ENCODE measurements at regions not wholly inside any gene's neighbourhood (a gene's known extent, or its start where the extent isn't known, plus 50 kb on each side); places are given as distances from the start of the nearest gene placed in this dataset.

DNA sequence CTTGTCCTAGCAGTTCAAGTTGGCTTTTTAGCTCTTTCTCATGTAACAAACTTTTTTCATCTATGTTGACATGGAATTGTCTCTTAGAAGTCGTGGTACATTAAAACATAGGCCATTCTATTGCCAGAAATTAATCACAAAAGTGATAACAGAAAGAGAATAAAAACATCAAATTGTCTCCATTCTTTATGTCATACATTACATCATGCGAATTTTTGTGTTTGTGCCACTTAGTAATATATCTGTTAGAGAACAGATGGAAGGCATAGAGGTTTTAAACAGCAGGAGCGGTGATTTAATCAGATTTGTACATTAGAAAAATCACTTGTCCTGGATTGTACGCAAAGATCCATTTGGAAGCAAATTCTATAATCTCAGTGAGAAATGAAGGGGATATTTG lies 136.5 kb upstream of the CDH20 start:
- DNase-seq = no peak

DNA sequence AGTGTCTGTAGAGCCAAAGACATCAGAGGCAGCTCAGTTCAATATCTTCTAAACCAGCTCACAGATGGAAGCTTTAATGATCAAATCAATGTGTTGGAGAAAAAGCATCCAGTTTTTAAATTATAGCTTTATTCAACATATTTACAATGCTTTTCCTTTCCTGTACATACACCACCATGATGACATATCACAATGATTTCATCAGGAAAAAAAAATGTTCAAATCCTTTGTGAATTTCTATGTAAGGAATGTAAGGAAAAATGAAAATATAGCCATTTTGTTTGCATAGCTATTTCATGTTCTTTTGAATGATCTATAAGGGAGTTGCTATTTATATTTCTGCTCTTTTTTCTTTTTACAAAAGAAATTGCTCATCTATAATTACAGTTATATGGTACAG lies 134.7 kb upstream of the CDH20 start:
- DNase-seq = no peak

DNA sequence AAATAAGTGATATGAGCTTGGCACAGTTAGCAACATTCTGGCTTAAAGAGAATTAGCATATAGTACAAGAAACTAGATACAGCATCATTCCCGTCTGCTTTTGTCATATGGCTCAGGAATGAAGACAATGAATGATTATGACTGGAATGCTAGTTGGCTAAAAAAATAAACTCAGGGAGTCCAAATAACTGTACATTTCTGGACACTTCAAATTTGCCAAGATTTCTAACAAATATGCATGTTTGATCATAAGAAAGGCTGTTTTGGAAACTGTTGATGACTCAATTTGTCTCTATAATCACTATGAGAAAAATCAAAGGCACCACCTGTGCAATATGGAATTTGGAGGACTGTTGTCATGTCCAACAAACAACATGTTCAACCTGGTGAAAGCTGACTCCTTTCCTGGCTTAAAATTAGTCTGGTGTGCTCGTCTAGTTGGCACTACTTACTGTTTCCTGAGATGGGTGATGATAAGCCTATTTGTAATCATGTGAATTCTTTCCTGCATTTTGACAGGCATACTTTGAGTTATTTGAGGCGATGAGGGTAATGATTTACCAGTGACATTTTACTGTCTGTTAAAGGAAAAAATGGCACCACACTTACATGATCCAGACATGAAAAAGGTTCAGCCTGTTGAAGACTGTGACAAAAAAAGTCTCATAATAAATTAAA lies 133.9 kb upstream of the CDH20 start:
- no peak for DNase-seq

DNA sequence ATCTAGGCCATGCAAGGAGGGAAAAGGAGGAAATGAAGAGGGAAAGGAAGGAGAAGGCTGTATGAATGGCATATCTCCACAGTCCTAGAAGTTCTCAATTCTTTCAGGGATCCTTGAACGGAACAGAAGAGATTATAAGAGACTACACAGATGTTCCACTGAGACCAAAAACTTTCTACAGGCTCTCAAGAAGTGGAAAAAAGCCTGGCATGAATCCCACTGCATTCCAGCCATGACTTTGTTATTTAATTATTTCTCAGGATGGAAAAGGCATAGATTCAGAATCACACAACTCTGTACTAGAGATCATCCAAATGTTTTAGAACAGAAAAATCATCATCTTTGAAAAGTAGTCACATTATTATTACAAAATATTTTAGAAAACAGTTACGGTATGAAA lies 131.7 kb upstream of the CDH20 start:
- DNase-seq = no peak

DNA sequence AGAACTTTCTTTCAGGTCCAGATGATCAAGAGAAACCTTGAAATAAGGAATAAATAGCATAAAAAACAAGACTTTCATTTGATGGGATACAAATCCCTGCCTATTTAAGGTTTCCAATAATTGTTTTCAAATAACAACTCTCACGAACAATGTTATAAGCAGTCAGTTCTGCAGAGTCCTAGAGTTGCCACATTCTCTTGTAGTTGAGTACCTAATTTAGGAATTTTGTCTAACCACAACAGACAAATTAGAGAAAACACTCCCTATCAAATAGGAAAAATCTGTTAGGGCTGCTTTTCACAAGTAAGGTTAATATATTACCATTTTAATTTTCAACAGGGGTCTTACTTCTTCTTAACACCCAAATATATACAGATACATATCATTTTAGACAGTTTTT lies 130.1 kb upstream of the CDH20 start:
- DNase-seq = no peak

DNA sequence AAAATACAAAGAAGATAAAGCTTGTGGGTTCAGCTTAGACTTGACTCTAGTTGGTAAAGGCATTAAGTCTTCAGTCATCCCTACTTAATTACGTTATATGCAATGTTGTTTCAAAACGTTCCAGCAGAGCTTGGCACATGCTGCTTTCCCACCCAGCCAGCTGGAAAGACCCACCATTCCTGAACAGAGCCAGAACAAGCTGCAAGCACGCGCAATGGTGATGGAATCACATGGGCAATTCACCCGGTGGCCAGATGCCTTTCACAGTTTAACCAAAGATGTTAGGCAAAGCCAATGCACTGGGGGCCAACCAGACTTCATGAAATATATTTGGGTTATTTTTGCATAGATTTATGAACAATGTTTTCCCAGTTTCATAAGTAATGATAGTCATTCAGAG lies 123.4 kb upstream of the CDH20 start:
- no peak for DNase-seq

DNA sequence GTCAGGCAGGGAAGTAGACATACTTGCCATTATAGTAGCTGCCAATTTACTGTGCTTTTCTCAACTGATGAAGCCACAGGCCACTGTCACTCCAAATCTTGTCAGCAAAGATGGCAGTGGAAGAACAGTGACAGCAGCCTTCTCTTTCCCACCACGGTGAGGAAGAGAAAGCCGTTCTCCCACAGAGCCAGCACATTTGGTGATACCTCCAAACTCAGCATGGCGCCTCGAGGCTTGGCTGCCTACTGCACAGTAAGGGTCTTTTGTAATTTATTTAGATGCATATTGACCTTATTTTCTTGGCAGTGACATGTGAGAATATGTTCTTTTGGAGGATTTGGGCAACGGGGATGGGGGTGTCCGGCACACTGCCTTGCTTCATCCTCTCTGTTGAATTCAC lies 117.2 kb upstream of the CDH20 start:
- DNase-seq = no peak

DNA sequence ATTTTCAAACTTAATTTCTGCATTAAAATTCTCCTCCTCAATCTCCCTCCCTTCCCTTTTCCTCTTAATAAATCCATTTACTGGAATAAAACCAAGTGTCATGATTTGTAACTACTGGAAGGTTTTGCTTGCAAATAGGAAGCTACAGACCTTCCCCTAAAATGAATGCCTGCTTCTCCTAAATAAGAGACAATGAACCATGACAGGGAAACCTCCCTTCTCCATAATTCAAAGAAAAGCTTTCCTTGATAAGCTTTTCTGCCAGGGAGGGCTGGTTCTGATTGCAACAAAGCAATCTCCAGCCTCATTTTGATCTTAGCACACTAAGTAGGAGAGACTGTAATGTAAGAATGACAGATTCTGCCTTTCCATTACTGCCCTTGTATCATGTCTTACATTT lies 111.0 kb upstream of the CDH20 start:
- no peak for DNase-seq

DNA sequence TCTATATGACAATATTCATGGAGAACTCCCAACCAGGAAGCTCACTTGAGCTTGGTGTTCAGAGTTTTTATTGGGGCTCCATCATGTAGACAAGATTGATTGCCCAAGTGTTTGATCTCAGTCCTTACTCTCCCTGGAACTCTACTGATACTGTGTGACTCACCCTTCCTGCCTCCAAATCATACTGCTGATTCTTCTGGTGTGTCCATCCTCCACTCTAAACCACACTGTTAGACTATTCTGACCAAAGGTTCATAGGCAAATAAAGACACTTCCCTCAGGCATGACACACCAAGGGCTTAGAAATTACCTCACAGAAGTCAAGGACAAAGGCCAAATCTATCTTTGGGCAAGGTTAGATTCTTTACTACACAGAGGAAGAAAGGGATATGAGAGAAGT lies 107.9 kb upstream of the CDH20 start:
- DNase-seq = no peak

DNA sequence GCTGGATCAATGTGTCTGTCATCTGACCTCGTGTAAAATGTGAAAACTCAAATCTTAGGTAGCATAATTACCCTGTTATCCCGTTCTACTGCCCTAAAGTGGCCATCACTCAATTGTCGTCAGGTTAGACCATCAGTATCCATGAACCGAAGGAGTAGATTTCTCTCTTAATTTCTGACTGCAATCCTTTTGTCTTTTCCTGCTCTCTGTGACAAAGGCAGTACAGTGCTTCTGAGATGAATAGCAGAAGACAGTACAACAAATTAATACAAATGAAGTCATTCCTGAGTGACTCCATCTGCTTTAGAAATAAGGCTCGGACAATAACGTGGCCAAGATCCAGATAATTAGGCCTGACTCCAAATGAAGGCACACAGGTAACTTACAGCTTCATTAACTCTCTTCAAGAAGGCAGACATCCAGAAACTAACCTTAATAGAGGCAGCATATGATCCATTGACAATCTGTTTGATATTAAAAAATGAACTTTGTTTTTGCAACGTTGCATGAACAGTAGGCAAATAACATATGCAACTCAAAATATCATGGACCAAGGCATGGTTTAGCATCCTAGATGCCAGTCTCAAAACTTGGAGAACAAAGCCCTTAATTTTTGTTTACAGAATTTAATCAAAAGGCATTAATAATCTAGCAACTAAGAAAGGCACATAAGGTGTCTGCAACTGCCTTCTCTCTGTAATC lies 96.7 kb upstream of the CDH20 start:
- no peak for DNase-seq

DNA sequence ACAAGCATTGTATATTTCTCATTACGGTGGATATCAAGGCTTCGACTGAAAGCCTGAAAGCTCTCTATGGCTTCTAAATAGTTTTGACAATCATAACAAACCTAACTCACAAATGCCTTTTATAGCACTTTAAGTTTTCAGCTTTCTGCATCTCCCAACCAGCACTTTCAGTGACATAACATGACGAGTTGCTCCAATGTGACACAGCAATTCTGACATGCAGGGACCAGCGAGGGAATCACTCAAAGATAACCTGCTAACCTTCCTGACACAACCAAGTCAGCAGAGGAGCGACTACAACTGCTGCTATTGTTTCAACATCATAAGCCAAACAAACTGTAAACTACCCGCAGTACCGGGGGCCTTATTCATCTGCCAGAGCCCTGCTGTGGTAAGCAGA lies 95.7 kb upstream of the CDH20 start:
- no peak for DNase-seq

DNA sequence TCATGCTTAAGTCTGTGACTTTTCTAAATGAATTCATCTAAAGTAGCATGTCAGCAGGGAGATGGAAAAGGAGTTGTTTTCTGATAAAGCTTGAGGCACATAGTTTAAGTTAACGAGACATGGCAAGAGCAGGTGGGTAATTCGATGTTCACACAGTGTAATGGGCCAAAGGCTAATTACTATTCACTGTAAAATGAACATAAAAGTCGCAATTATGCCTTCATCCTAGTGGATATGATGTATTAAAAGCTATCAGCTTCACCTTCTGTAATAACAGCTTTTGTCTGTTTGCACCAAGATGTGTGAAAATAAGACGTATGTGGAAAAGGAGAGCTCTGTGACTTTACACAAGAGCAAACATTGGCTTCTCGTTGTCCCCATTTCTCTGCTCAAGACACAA lies 94.2 kb upstream of the CDH20 start:
- DNase-seq = no peak

DNA sequence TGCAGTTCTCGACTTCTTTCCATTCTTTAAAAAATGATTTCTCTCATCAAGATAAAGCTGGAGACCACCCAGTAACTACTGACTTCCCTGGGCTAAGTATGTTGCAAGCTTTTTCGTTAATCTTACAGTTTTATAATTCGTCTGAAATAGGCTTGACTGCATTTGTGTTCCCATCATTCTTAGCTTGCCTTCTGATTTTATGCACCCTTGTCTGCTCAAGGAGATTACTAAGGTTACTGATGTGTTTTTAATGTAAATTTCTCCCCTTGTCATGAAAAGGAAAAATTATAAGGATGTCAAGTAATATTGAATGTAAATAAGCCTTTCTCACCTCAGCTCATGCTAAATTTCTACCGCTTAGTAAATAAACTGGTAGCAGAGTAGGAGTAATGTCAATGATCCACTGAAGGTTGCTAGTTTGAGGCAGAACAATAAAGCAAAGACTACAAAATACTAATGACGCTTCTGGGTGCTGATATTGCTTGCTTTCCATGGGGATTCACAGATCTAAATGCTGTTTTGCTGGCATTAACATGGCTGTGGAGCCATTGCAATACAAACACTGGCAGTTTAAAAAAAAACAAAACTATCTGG lies 91.9 kb upstream of the CDH20 start:
- no peak for DNase-seq

DNA sequence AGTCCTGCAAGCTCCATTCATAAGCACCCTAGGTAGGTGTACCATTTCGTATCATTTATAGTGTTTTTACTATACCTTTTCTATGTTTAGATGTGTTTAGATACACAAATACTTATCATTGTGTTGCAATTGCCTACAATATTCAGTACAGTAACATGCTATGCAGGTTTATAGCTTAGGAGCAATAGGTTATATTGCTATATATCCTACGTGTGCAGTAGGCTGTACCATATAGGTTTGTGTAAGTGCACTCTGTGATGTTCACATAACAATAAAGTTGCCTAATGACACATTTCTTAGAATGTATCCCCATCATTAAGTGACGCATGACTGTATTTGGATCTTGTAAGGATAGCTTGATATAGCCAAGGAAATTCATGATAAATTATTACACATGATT lies 88.6 kb upstream of the CDH20 start:
- no peak for DNase-seq

DNA sequence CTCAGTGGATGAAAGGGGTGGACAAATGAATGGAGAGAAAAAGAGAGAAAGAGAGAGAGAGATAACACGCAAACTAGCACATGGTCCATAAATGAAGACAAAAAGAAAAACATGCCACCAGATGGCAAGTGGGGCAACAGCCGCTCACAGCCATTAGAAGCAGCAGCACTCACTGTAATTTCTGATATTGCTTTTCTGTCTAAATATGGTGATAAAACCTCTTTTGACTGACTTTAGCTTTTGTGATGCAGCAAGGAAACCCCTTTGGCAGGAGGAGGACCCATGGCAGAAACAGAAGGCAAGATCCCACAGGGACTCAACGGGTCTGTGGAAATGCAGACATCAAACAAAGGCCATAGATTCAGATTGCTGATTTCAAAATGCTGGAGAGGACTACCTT lies 88.0 kb upstream of the CDH20 start:
- DNase-seq = no peak

DNA sequence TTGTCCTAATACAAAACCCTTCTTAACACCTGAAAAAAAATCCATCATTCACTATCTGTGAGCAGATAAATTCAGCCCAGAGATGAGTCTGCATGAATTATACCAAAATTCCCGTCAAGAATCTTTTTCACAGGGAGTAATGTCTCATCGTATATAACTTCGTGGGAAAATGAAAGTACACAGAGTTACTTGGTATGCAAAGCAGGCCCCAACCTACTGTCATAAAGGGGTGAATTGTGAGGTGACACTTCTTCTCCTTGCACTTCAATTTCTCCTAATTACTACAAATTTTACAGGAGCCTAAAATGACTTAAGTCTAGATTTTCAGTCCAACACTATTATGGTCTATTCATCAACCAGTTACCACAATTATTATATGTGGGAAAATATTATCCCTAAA lies 84.6 kb upstream of the CDH20 start:
- no peak for DNase-seq

DNA sequence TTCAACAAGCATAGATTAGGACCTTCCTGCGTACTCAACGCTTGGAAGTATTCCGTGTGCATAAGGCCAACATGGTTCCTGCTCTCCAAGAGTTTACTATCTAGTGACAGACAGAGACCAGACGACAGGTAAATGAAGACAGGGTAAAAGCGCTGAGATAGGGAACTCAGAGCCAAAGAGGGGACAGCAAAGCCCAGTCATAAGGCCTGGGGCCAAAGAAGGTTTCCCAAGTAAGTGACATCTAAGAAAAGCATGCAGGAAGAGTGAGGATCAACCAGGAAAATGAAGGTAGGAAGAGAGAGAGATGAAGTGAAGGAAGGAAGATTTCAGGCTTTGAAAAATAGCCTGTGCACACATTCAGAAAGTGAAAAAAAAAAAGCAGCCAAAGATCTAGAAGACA lies 76.9 kb upstream of the CDH20 start:
- no peak for DNase-seq

DNA sequence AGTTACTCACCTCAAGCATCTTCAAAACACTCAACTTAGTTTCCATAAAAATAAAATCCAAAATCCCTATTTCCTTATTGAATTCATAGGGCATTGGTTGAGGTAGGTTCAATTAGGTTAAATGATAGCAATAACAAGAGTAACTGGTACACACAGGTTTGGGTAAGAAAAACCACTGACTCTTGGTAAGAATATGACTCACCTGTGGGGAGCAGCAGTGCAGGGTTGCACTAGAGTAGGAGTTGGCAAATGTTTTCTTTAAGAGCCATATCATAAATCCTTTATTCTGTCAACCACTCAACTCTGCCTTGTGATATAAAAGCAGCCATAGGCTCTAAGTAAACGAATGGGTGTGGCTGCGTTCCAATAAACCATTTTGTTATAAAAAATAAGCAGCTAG lies 71.4 kb upstream of the CDH20 start:
- DNase-seq = no peak

DNA sequence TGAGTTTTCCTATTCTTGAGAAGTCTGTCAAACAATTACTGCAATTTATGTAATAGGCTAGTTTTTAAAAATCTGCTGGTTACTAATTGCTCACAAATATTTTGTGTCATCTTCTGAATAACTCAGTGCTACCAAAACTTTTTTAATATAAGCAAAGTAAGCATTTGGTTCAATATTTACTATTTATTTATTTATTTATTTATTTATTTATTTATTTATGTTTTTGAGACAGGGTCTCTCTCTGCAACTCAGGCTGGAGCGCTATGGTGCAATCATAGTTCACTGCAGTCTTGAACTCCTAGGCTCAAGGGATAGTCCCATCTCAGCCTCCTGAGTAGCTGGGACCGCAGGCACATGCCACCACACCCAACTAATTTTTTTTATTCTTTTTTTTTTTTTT lies 60.4 kb upstream of the CDH20 start:
- no peak for DNase-seq

DNA sequence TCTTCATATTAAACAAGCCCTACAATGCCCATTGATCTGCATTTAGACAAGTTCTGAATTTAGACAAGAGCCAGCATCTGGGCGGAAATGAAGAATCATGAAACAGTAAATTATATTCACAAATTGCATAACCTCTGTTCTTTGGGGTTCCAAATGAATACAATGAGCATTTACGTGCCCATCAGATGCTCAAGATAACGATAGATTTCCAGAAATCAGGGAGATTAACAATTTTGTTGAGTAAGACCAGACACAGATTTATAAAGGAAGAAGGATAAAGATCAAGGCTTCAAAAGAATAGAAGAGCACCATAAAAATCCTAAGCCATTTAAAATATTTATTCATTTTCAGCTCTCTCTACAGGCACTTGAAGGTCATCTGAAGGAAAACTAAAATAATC lies 59.7 kb upstream of the CDH20 start:
- DNase-seq = no peak

DNA sequence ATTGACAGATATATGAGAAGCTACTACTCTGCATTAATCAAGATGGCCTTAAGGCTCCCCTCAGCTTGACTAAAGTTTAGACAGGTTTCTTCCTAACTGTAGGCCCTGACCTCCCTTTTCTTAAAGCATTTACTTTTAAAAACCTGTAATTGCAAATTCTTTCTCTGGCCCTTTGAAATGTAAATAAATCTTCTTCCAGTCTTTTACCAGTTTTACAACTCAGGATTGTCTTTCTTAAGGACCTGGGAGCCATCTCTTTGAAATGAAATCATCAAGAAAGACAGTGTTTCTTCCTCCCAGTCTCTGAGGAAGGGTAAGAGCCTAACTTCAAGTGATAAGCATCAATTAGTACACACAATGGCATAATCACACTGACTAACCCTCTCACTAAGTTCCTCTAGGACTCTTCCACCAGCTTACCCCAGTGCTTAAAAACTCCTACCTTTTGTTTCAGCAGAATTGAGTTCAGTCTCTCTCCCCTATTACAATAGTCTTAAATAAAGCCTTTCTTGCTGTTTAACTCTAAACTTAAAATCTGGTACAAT lies 58.7 kb upstream of the CDH20 start:
- DNase-seq = no peak

DNA sequence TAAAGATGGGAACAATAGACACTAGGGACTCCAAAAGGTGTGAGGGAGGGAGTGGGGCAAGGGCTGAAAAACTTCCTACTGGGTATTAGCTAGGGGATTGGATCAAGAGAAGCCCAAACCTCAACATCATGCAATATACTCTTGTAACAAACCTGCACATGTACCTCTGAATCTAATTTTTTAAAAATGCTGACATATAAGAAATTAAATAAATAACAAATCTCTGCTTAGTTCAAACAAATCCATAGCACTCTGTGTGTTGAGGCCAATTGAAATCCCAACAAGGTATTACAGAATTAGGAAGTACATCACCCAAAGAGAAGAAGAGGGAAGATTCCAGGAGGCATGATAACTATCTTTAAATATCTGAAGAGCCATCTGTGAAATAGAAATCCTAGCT lies 55.4 kb upstream of the CDH20 start:
- DNase-seq = no peak

DNA sequence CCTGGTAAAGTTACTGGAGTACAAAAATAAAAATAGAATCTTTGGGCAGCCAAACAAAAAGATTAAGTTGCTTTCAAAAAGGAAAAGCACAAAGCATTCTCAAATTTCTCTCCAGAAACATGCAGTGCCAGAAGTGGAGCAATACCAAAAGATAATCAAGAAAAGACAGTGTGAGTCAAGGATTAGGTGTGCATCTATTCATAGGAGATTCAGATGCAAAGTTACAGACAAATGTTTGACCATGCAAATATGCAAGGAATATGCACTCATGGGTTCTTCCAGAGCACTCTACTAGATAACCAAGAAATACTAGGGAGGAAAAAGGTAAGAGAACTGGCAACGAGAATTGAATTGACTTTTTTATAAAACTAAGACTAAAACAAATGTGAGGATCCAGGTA lies 51.8 kb upstream of the CDH20 start:
- no peak for DNase-seq

DNA sequence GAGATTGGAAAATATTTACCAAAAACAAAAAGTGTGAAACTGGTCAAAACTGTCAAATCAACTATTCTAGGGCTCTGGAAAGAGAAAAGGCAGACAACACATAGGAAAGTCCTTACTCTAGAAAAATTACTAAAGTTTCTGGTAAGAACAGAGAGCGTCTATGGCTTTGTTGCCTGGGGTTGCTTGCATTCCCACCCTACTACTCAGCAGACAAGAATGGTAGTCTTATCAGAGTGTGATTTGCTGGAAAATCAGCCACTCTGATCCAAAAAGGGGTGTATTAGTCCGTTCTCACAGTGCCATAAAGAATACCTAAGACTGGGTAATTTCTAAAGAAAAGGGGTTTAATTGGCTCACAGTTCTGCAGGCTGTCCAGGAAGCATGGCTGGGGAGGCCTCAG lies 50.3 kb upstream of the CDH20 start:
- DNase-seq = no peak

Measured in NCI-H446 (cell line).